Sigmoid colon (tissue), 6 donors: ENCODE measurements at regions not wholly inside any gene's neighbourhood (a gene's known extent, or its start where the extent isn't known, plus 50 kb on each side); places are given as distances from the start of the nearest gene placed in this dataset.
"Not testable (repeated sequence)": the region's sequence is repeated elsewhere in the genome, so short reads cannot be mapped to it uniquely, and the experiment has no call there.

Source experiments
- DNase-seq: peaks from one replicate; pipeline ENCODE4 v3.0.0-alpha.2; 2019
- H3K27ac ChIP-seq, 4 donors: fragments of 200-600 bp; sonication (generic); one replicate each; pipeline ENCODE4 v1.5.1; 2016 to 2019; ENCODE audit warnings: mild to moderate bottlenecking in 1 of 4
- H3K27me3 ChIP-seq, 3 donors: fragments of 200-600 bp; sonication (generic); one replicate each; pipeline ENCODE4 v1.5.1; 2019; ENCODE audit warnings: mild to moderate bottlenecking in 1 of 3
- H3K36me3 ChIP-seq, 4 donors: fragments of 200-600 bp; sonication (generic); one replicate each; pipeline ENCODE4 v1.5.1; 2016 to 2019
- H3K4me1 ChIP-seq, 4 donors: fragments of 200-600 bp; sonication (generic); one replicate each; pipeline ENCODE4 v1.5.1; 2017 to 2019
- H3K4me3 ChIP-seq, 4 donors: fragments of 200-600 bp; sonication (generic); one replicate each; pipeline ENCODE4 v1.5.1; 2017 to 2019; ENCODE audit warnings: mild to moderate bottlenecking in 2 of 4, moderate library complexity in 1 of 4
- H3K9me3 ChIP-seq, 4 donors: fragments of 200-600 bp in 3 of 4; sonication (generic) in 3 of 4; one replicate each; pipeline versions ENCODE4 v1.5.1 to v1.6.1; 2013 to 2019
- CTCF ChIP-seq, 4 experiments: fragments of 450-650 bp in 3 of 4; fragments of 200-600 bp in 1 of 4; IDR thresholded peaks; one replicate each; pipeline ENCODE4 v1.5.1; 2016 to 2019; ENCODE audit warnings: antibody characterized with exemption in 4 of 4, mild to moderate bottlenecking in 3 of 4, moderate library complexity in 2 of 4
- EP300 ChIP-seq, 4 donors: sonication (generic); formaldehyde crosslinking; IDR thresholded peaks; one replicate each; pipeline ENCODE4 v1.6.1; 2017; ENCODE audit warnings: antibody characterized with exemption in 4 of 4
- POLR2A ChIP-seq, 2 donors: fragments of 450-650 bp; IDR thresholded peaks; one replicate each; pipeline ENCODE4 v1.6.1; 2016; ENCODE audit warnings: antibody characterized with exemption in 2 of 2, mild to moderate bottlenecking in 2 of 2, moderate library complexity in 2 of 2
- POLR2AphosphoS5 ChIP-seq, 4 donors: sonication (generic); formaldehyde crosslinking; IDR thresholded peaks; one replicate each; pipeline ENCODE4 v1.6.1; 2017; ENCODE audit warnings: antibody characterized with exemption in 4 of 4
- WGBS, 2 donors: extraction: QIAGEN DNeasy Blood & Tissue Kit; methylation state at CpG; one replicate each; pipeline ENCODE4 v1.1.7; 2013; 5-methylcytosine and 5-hydroxymethylcytosine counted together
- intact Hi-C: fragments of 100-400 bp; cut with DNase I; formaldehyde crosslinking; loops from one replicate; pipeline ENCODE4 v1.15.1; 2023
- donor health status: healthy with polysubstance abuse.
- donor health status: healthy.

GRCh38 chr1:55522353-55522903 is 307.3 kb upstream of the USP24 start:
- Histone ChIP-seq H3K4me1 (peaks cover 0 to 26% (median 17%) of the 10 kb centered on the region in 4 donors), H3K27me3 (no peaks in the 10 kb centered on the region), H3K4me3 (no peak overlapping the region), H3K36me3 (no peaks in the 10 kb centered on the region), H3K9me3 (no peaks in the 10 kb centered on the region), H3K27ac (peak overlapping the region in 3 of 4 donors; percentile 51 to 67 (median 52))
- intact Hi-C loops, result no loop called here
- peak; percentile 87 for DNase-seq
- WGBS, 2 donors, result 66 to 74% methylated on average over 7 of the region's 7 CpGs
- TF ChIP-seq POLR2AphosphoS5 (IDR thresholded peaks at IDR 0.05), result peak; percentile 73 to 89 (median 82)
- no peak for TF ChIP-seq POLR2A (IDR thresholded peaks at IDR 0.05)
- TF ChIP-seq EP300 (IDR thresholded peaks at IDR 0.05), result peak in 3 of 4 donors; percentile 19 to 43 (median 37)

GRCh38 chr1:55520861-55521260 is 305.7 kb upstream of the USP24 start:
- WGBS, 2 donors, result 84 to 95% methylated on average over 2 of the region's 2 CpGs

GRCh38 chr1:55519937-55520683 is 304.9 kb upstream of the USP24 start:
- Histone ChIP-seq H3K4me1 (peaks cover 0 to 26% (median 17%) of the 10 kb centered on the region in 4 donors), H3K27me3 (no peaks in the 10 kb centered on the region), H3K27ac (peak overlapping the region in 3 of 4 donors; percentile 26 to 67 (median 56)), H3K9me3 (no peaks in the 10 kb centered on the region), H3K36me3 (no peaks in the 10 kb centered on the region), H3K4me3 (no peak overlapping the region)
- 78 to 84% methylated on average over 6 of the region's 6 CpGs for WGBS, 2 donors
- peak; percentile 8 to 70 (median 34) for TF ChIP-seq EP300 (IDR thresholded peaks at IDR 0.05)
- TF ChIP-seq POLR2A (IDR thresholded peaks at IDR 0.05), result no peak
- peak; percentile 50 to 69 (median 62) for TF ChIP-seq POLR2AphosphoS5 (IDR thresholded peaks at IDR 0.05)
- TF ChIP-seq CTCF (IDR thresholded peaks at IDR 0.05), result no peak
- intact Hi-C loops, result loop anchor here (5.0 kb wide), 1 partner anchor 53 kb away; no protein-coding TSS in a partner anchor
- DNase-seq, result no peak

More at GRCh38 chr1:55520861-55521260, 305.7 kb upstream of the USP24 start:
- Histone ChIP-seq H3K27me3 (no peaks in the 10 kb centered on the region), H3K36me3 (no peaks in the 10 kb centered on the region), H3K4me3 (no peak overlapping the region), H3K27ac (peak overlapping the region in 3 of 4 donors; percentile 52 to 67 (median 56)), H3K9me3 (no peaks in the 10 kb centered on the region), H3K4me1 (peaks cover 0 to 26% (median 17%) of the 10 kb centered on the region in 4 donors)
- intact Hi-C loops, result no loop called here
- TF ChIP-seq POLR2A (IDR thresholded peaks at IDR 0.05) (no peak), CTCF (IDR thresholded peaks at IDR 0.05) (no peak), POLR2AphosphoS5 (IDR thresholded peaks at IDR 0.05) (no peak), EP300 (IDR thresholded peaks at IDR 0.05) (no peak)
- DNase-seq, result no peak

- 79 to 82% methylated on average over 1 of the region's 1 CpG for WGBS, 2 donors
- Histone ChIP-seq H3K36me3 (no peaks in the 10 kb centered on the region), H3K4me3 (no peak overlapping the region), H3K9me3 (no peaks in the 10 kb centered on the region), H3K27me3 (no peaks in the 10 kb centered on the region), H3K27ac (peak overlapping the region in 3 of 4 donors; percentile 26 to 67 (median 56)), H3K4me1 (peaks cover 0 to 26% (median 17%) of the 10 kb centered on the region in 4 donors)
- DNase-seq, result no peak
- TF ChIP-seq CTCF (IDR thresholded peaks at IDR 0.05), result no peak
- TF ChIP-seq POLR2A (IDR thresholded peaks at IDR 0.05), result no peak
- no peak for TF ChIP-seq POLR2AphosphoS5 (IDR thresholded peaks at IDR 0.05)
- TF ChIP-seq EP300 (IDR thresholded peaks at IDR 0.05), result no peak
- intact Hi-C loops, result loop anchor here (5.0 kb wide), 1 partner anchor 52 kb away; no protein-coding TSS in a partner anchor
Observed at GRCh38 chr1:55519276-55519675, 304.1 kb upstream of the USP24 start.

- TF ChIP-seq EP300 (IDR thresholded peaks at IDR 0.05) (no peak), POLR2AphosphoS5 (IDR thresholded peaks at IDR 0.05) (no peak), POLR2A (IDR thresholded peaks at IDR 0.05) (no peak), CTCF (IDR thresholded peaks at IDR 0.05) (no peak)
- intact Hi-C loops, result loop anchor here (5.0 kb wide), 1 partner anchor 50 kb away; no protein-coding TSS in a partner anchor
Observed at GRCh38 chr1:55517036-55517435, 301.9 kb upstream of the USP24 start.

GRCh38 chr1:55514571-55514970 is 299.4 kb upstream of the USP24 start:
- 73 to 86% methylated on average over 4 of the region's 4 CpGs for WGBS, 2 donors
- H3K9me3 ChIP-seq, intact Hi-C loops, H3K27ac ChIP-seq, H3K4me3 ChIP-seq, H3K27me3 ChIP-seq, DNase-seq, H3K36me3 ChIP-seq: not testable (repeated sequence)
- H3K4me1 ChIP-seq, result peaks cover 0 to 36% (median 20%) of the 10 kb centered on the region in 4 donors

More at GRCh38 chr1:55517036-55517435, 301.9 kb upstream of the USP24 start:
- Histone ChIP-seq H3K27me3 (no peaks in the 10 kb centered on the region), H3K36me3 (no peaks in the 10 kb centered on the region), H3K27ac (no peak overlapping the region), H3K4me3 (no peak overlapping the region), H3K4me1 (peaks cover 0 to 27% (median 22%) of the 10 kb centered on the region in 4 donors), H3K9me3 (peaks cover 0 to 6% (median 0%) of the 10 kb centered on the region in 4 donors)
- WGBS, 2 donors, result 90 to 96% methylated on average over 5 of the region's 5 CpGs
- no peak for DNase-seq
